ENCODE measurements at regions not wholly inside any gene's neighbourhood (a gene's known extent, or its start where the extent isn't known, plus 50 kb on each side); places are given as distances from the start of the nearest gene placed in this dataset.

DNA sequence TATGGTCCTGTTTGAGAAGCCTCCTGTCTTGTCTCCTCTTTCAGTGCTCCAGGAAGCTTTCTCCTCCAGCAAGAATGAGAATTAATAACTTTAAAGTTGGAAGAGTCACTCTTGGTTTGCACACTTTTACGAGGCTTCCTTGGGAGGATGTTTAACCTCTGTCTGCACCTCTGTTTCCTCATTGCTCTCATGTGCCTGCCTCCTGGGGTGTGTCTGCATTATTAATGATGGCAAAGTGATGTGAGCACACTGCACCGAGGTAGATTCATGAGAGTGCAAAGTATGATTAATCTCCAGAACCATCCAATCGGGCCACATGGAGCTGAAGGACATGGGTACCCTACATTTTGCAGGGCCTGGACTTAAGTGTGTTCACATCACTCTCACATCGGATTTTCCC, 73.5 kb upstream of the TENM4 start:
- WGBS, 2 donors, result 81 to 82% methylated on average over 2 to 4 of the region's 4 CpGs
- Histone ChIP-seq H3K36me3 (no peaks in the 10 kb centered on the region), H3K27ac (no peak overlapping the region), H3K27me3 (peaks cover 0 to 10% (median 0%) of the 10 kb centered on the region in 4 donors), H3K4me3 (no peak overlapping the region), H3K9me3 (peaks cover 0 to 6% (median 0%) of the 10 kb centered on the region in 3 donors), H3K4me1 (no peaks in the 10 kb centered on the region)
- TF ChIP-seq POLR2A (IDR thresholded peaks at IDR 0.05), result no peak
- TF ChIP-seq, protein P1, sequence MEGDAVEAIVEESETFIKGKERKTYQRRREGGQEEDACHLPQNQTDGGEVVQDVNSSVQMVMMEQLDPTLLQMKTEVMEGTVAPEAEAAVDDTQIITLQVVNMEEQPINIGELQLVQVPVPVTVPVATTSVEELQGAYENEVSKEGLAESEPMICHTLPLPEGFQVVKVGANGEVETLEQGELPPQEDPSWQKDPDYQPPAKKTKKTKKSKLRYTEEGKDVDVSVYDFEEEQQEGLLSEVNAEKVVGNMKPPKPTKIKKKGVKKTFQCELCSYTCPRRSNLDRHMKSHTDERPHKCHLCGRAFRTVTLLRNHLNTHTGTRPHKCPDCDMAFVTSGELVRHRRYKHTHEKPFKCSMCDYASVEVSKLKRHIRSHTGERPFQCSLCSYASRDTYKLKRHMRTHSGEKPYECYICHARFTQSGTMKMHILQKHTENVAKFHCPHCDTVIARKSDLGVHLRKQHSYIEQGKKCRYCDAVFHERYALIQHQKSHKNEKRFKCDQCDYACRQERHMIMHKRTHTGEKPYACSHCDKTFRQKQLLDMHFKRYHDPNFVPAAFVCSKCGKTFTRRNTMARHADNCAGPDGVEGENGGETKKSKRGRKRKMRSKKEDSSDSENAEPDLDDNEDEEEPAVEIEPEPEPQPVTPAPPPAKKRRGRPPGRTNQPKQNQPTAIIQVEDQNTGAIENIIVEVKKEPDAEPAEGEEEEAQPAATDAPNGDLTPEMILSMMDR (IDR thresholded peaks at IDR 0.05), result no peak
- intact Hi-C loops (cut with DNase I), result no loop called here
- no peak for DNase-seq

DNA sequence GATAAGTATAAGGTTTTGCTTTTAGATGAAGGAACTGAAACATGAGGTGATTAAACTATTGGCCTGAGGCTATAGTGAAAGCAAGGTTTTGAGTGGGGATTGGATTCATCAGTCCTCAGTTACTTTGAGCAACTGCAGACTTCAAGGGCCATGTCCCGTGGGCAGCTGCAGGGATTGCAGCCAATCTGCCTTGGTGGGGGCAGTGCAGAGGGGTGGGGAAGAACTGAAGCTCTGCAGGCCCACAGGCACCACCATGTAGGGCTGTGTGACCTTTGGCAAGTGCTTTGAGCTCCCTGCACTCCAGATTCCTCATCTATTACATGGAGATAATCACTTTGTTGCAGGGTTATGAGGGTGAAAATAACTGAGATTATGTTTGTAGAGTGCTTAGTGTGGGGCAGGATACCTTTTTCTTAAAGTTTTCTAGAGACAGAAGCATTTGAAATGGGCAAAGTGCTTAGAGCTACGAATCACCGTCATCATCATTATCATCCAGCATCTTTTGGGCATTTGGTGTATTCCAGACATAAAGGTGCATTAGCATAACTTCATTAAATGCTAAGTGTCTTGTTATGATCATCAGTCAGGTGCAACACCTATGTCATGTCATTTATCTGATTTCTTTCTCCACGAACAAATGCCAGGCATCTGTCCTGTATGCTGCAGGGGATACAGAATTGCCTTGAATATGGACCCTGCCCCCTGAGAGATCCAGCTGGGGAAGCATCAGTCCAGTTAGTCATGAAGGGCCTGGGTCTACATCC, 72.1 kb upstream of the TENM4 start:
- DNase-seq, result no peak
- peaks cover 0 to 6% (median 0%) of the 10 kb centered on the region in 3 donors for H3K9me3 ChIP-seq
- WGBS, 2 donors, result 59 to 74% methylated on average over 3 to 4 of the region's 4 CpGs
- TF ChIP-seq, protein P1 (IDR thresholded peaks at IDR 0.05), result no peak
- TF ChIP-seq POLR2A (IDR thresholded peaks at IDR 0.05), result no peak
- H3K27me3 ChIP-seq, result peaks cover 0 to 10% (median 0%) of the 10 kb centered on the region in 4 donors
- intact Hi-C loops (cut with DNase I), result no loop called here
- H3K27ac ChIP-seq, result no peak overlapping the region
- peaks cover 0 to 3% (median 3%) of the 10 kb centered on the region in 3 donors for H3K4me1 ChIP-seq
- no peaks in the 10 kb centered on the region for H3K36me3 ChIP-seq
- H3K4me3 ChIP-seq, result no peak overlapping the region

DNA sequence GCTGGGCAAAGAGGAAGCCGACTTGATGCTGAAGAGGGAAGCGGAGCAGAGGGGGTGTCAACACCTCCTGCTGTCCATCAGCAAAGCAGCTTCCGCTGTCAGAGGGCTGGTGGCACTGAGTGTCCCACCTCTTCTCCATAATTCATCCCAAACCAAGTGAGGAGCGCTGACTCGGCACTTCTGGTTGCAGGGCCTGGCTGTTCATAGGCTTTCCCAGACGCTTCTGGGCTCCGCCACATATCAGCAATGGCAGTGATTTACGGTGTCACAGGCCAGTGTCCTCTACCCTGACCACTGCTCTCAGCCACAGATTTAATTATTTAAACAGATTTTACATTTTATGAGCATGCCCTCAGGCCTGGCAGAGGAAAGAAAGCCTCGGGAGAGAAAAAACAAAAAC, 70.1 kb upstream of the TENM4 start:
- intact Hi-C loops (cut with DNase I), result no loop called here
- no peak overlapping the region for H3K27ac ChIP-seq
- H3K9me3 ChIP-seq, result peaks cover 0 to 6% (median 0%) of the 10 kb centered on the region in 3 donors
- H3K4me3 ChIP-seq, result no peak overlapping the region
- H3K27me3 ChIP-seq, result peaks cover 0 to 10% (median 0%) of the 10 kb centered on the region in 4 donors
- no peaks in the 10 kb centered on the region for H3K36me3 ChIP-seq
- H3K4me1 ChIP-seq, result peaks cover 0 to 9% (median 3%) of the 10 kb centered on the region in 3 donors
- TF ChIP-seq, protein P1 (IDR thresholded peaks at IDR 0.05), result no peak
- no peak for TF ChIP-seq POLR2A (IDR thresholded peaks at IDR 0.05)
- no peak for DNase-seq
- 70 to 81% methylated on average over 6 to 9 of the region's 9 CpGs for WGBS, 2 donors

DNA sequence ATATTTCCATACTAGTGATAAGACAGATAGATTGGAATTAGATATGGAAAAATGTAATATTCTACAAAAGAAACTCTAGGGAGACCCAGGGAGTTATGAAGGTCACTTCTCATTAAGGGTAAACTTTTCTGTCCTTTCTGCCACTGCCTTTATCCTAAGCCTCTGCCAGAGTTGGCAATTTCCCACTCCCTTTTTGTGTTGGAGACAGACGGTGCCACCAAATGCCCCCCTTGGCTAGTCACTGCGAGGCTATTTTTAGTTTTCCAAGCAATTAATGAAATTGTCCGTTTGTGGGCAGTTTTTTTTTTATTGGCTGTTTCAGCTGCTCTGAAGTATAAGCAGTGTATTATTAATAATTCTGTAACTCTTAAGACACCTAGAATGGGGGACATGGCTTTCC, 67.6 kb upstream of the TENM4 start:
- Histone ChIP-seq H3K9me3 (no peaks in the 10 kb centered on the region), H3K4me3 (no peak overlapping the region), H3K4me1 (peaks cover 0 to 9% (median 3%) of the 10 kb centered on the region in 3 donors), H3K27me3 (no peaks in the 10 kb centered on the region), H3K36me3 (no peaks in the 10 kb centered on the region), H3K27ac (no peak overlapping the region)
- intact Hi-C loops (cut with DNase I), result no loop called here
- WGBS, 2 donors, result 57 to 66% methylated on average over 3 of the region's 3 CpGs
- TF ChIP-seq POLR2A (IDR thresholded peaks at IDR 0.05), result no peak
- TF ChIP-seq, protein P1 (IDR thresholded peaks at IDR 0.05), result no peak
- no peak for DNase-seq

DNA sequence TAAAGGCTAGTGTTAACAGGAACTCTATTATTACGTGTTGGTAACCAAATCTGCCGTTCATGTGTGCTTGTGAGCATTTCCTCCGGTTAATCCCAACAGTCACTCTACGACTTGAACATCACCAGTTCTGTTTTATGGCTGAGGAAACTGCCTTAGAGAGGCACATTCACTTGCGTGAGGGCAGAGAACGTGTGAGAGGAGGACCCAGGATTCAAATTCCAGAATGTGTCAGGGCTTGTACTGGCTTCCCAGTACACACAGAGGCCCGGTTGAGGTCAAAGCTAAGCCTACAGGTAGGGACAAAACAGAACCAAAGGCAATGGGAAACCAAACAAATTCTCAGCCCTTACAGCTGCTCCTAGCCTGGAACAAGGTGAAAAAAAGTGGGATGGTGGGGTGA, 66.9 kb upstream of the TENM4 start:
- Histone ChIP-seq H3K4me1 (peaks cover 0 to 14% (median 3%) of the 10 kb centered on the region in 3 donors), H3K27me3 (no peaks in the 10 kb centered on the region), H3K27ac (no peak overlapping the region), H3K36me3 (no peaks in the 10 kb centered on the region), H3K9me3 (no peaks in the 10 kb centered on the region), H3K4me3 (no peak overlapping the region)
- intact Hi-C loops (cut with DNase I), result no loop called here
- no peak for TF ChIP-seq POLR2A (IDR thresholded peaks at IDR 0.05)
- TF ChIP-seq, protein P1 (IDR thresholded peaks at IDR 0.05), result no peak
- 39 to 40% methylated on average over 7 of the region's 7 CpGs for WGBS, 2 donors
- no peak for DNase-seq
